Panc1 (cell line): ENCODE measurements at regions not wholly inside any gene's neighbourhood (a gene's known extent, or its start where the extent isn't known, plus 50 kb on each side); places are given as distances from the start of the nearest gene placed in this dataset.
"Not testable (repeated sequence)": the region's sequence is repeated elsewhere in the genome, so short reads cannot be mapped to it uniquely, and the experiment has no call there.

Experiments
- ATAC-seq: fragments of 200-7000 bp; cut with Tn5 transposase; 2 replicates; pipeline ENCODE4 v1.9.1; 2020; ENCODE audit warnings: mild to moderate bottlenecking, moderate library complexity
- BruUV-seq: library from RNA; stranded (reverse); fragments of 400-500 nt; replicated peaks from 2 replicates; lab custom pipeline; 2021; lab: Mats Ljungman, UMichigan
- CTCF ChIA-PET: fragments of 300-600 bp; sonication (Branson Sonifier 250); formaldehyde crosslinking; loops from one replicate; lab custom pipeline; 2022; ENCODE audit warnings: antibody characterized with exemption; lab: Charles Lee
- POLR2A ChIA-PET: fragments of 300-600 bp; sonication (Branson Sonifier 250); formaldehyde crosslinking; loops from one replicate; lab custom pipeline; 2022; ENCODE audit warnings: antibody characterized with exemption; lab: Charles Lee
- DNase-seq: peaks from one replicate; pipeline ENCODE4 v3.0.0-alpha.2; 2010; ENCODE audit warnings: low read depth, low spot score
- H3K27ac ChIP-seq: 2 replicates; pipeline ENCODE4 v1.5.1; 2011; ENCODE audit warnings: mild to moderate bottlenecking, low read length, inconsistent platforms
- H3K27me3 ChIP-seq: fragments of 200-500 bp; sonication (Bioruptor generic); 2 replicates; pipeline ENCODE4 v1.6.0; 2014; ENCODE audit warnings: low read length, inconsistent platforms; ENCODE audit not compliant: control insufficient read depth, insufficient read depth
- H3K36me3 ChIP-seq: fragments of 200-500 bp; sonication (Bioruptor generic); 2 replicates; pipeline ENCODE4 v1.5.1; 2014; ENCODE audit warnings: inconsistent platforms, mild to moderate bottlenecking, low read length, moderate library complexity; ENCODE audit not compliant: control insufficient read depth, insufficient read depth
- H3K4me1 ChIP-seq: 2 replicates; pipeline ENCODE4 v1.5.1; 2011; ENCODE audit warnings: inconsistent platforms, mild to moderate bottlenecking, low read length, moderate library complexity; ENCODE audit not compliant: control insufficient read depth, insufficient read depth
- H3K4me3 ChIP-seq, 2 experiments: 2 replicates each; pipeline ENCODE4 v1.5.1; 2011 to 2012; ENCODE audit warnings: low read depth in 2 of 2, low read length in 2 of 2, mild to moderate bottlenecking in 2 of 2, inconsistent platforms in 1 of 2, moderate library complexity in 1 of 2
- H3K9me3 ChIP-seq: fragments of 200-500 bp; sonication (Bioruptor generic); 2 replicates; pipeline ENCODE4 v1.5.1; 2014; ENCODE audit warnings: low read depth, mild to moderate bottlenecking, inconsistent platforms, low read length, moderate library complexity; ENCODE audit not compliant: control insufficient read depth, insufficient read depth
- CTCF ChIP-seq: fragments of 450-650 bp; IDR thresholded peaks from 2 replicates; pipeline ENCODE4 v1.5.1; 2017; ENCODE audit warnings: mild to moderate bottlenecking
- POLR2AphosphoS5 ChIP-seq: IDR thresholded peaks from 2 replicates; pipeline ENCODE4 v1.6.1; 2012; ENCODE audit warnings: mild to moderate bottlenecking, low read depth, low read length, moderate library complexity
- REST ChIP-seq, 2 experiments: IDR thresholded peaks; 2 replicates each; pipeline ENCODE4 v1.6.1; 2011 to 2012; ENCODE audit warnings: low read depth in 2 of 2, control low read depth in 1 of 2, low read length in 1 of 2, mild to moderate bottlenecking in 1 of 2, moderate library complexity in 1 of 2; ENCODE audit not compliant: insufficient read depth in 1 of 2
- SIN3A ChIP-seq: IDR thresholded peaks from 2 replicates; pipeline ENCODE4 v1.6.1; 2012; ENCODE audit warnings: low read depth, mild to moderate bottlenecking, low read length, moderate library complexity, borderline replicate concordance; ENCODE audit not compliant: insufficient read depth
- TCF7L2 ChIP-seq: IDR thresholded peaks from 2 replicates; pipeline ENCODE4 v1.6.1; 2011; ENCODE audit warnings: mild to moderate bottlenecking, low read depth, low read length, inconsistent platforms
- in situ Hi-C: cut with HindIII; loops from 2 replicates; pipeline ENCODE4 v1.10.0; 2016; ENCODE audit warnings: low sequenced_read_pairs, low pct_unique_long_range_greater_than_20kb
- intact Hi-C: fragments of 100-400 bp; cut with micrococcal nuclease; formaldehyde crosslinking; loops from one replicate; pipeline ENCODE4 v1.10.0; 2022; ENCODE audit not compliant: unreplicated experiment

GRCh38 chr1:98556521-98557158, 104.9 kb upstream of the SNX7 start:
- in situ Hi-C loops (no loop called here), intact Hi-C loops (no loop called here)
- no peak for TF ChIP-seq POLR2AphosphoS5
- peak; percentile 57; the same call in 1 of the 2 replicates for TF ChIP-seq CTCF
- no peaks in the 10 kb centered on the region for H3K27me3 ChIP-seq
- no peaks in the 10 kb centered on the region for H3K4me1 ChIP-seq
- ChIA-PET POLR2A (no interaction called here), CTCF (no interaction called here)
- H3K36me3 ChIP-seq = no peaks in the 10 kb centered on the region
- no peaks in the 10 kb centered on the region for H3K9me3 ChIP-seq
- no peak overlapping the region for H3K4me3 ChIP-seq
- no TSS peak for BruUV-seq
- H3K27ac ChIP-seq = no peak overlapping the region
- DNase-seq (peak; percentile 2), ATAC-seq (no peak)

GRCh38 chr1:98555814-98556213, 105.7 kb upstream of the SNX7 start:
- intact Hi-C loops = no loop called here
- CTCF ChIA-PET = no interaction called here
- H3K36me3 ChIP-seq = no peaks in the 10 kb centered on the region
- in situ Hi-C loops = no loop called here
- ATAC-seq = no peak
- H3K4me3 ChIP-seq = no peak overlapping the region
- H3K4me1 ChIP-seq = no peaks in the 10 kb centered on the region
- H3K27me3 ChIP-seq = no peaks in the 10 kb centered on the region
- no peak for DNase-seq
- POLR2A ChIA-PET = no interaction called here
- no peak overlapping the region for H3K27ac ChIP-seq
- no peaks in the 10 kb centered on the region for H3K9me3 ChIP-seq
- TF ChIP-seq POLR2AphosphoS5 = no peak
- no peak for TF ChIP-seq SIN3A
- no peak for TF ChIP-seq CTCF
- no peak for TF ChIP-seq TCF7L2
- TF ChIP-seq REST (IDR thresholded peaks at IDR 0.05; ENCODE audit: insufficient read depth in 1 of 2, low read depth in 2 of 2, low read length in 1 of 2) = no peak
- no TSS peak for BruUV-seq

GRCh38 chr1:98552576-98553074, 108.9 kb upstream of the SNX7 start:
- DNase-seq, H3K9me3 ChIP-seq, intact Hi-C loops, in situ Hi-C loops, H3K4me1 ChIP-seq, H3K36me3 ChIP-seq, H3K27me3 ChIP-seq, H3K27ac ChIP-seq, H3K4me3 ChIP-seq, ATAC-seq, CTCF ChIA-PET, BruUV-seq: not testable (repeated sequence)
- POLR2A ChIA-PET = interaction anchor here (0.6 kb wide), 1 partner anchor 43 kb away, joined by 3 read pairs; no protein-coding TSS in a partner anchor
